ENCODE measurements at regions not wholly inside any gene's neighbourhood (a gene's known extent, or its start where the extent isn't known, plus 50 kb on each side); places are given as distances from the start of the nearest gene placed in this dataset.

- no peak for TF ChIP-seq CTCF (IDR thresholded peaks at IDR 0.05)
- no peak for DNase-seq (ENCODE audit: low spot score)
- H3K4me3 ChIP-seq: no peak overlapping the region
- no peak overlapping the region for H3K27ac ChIP-seq
Observed at GRCh38 chr12:115212356-115212755, 528.4 kb upstream of the TBX3 start.

- TF ChIP-seq CTCF (IDR thresholded peaks at IDR 0.05): no peak
- no peak overlapping the region for H3K4me3 ChIP-seq
- H3K27ac ChIP-seq: no peak overlapping the region
- DNase-seq (ENCODE audit: low spot score): no peak
Observed at GRCh38 chr12:115210533-115211252, 526.7 kb upstream of the TBX3 start.

GRCh38 chr12:115209230-115209629 is 525.3 kb upstream of the TBX3 start:
- H3K27ac ChIP-seq: no peak overlapping the region
- H3K4me3 ChIP-seq: no peak overlapping the region
- no peak for DNase-seq (ENCODE audit: low spot score)
- no peak for TF ChIP-seq CTCF (IDR thresholded peaks at IDR 0.05)

- no peak for DNase-seq (ENCODE audit: low spot score)
- Histone ChIP-seq H3K27ac (no peak overlapping the region), H3K4me3 (no peak overlapping the region)
- no peak for TF ChIP-seq CTCF (IDR thresholded peaks at IDR 0.05)
Observed at GRCh38 chr12:115208098-115208497, 524.1 kb upstream of the TBX3 start.

GRCh38 chr12:115207216-115207915 is 523.4 kb upstream of the TBX3 start:
- Histone ChIP-seq H3K4me3 (no peak overlapping the region), H3K27ac (no peak overlapping the region)
- TF ChIP-seq CTCF (IDR thresholded peaks at IDR 0.05): no peak
- no peak for DNase-seq (ENCODE audit: low spot score)

- DNase-seq (ENCODE audit: low spot score): no peak
- no peak for TF ChIP-seq CTCF (IDR thresholded peaks at IDR 0.05)
- no peak overlapping the region for H3K4me3 ChIP-seq
- no peak overlapping the region for H3K27ac ChIP-seq
Observed at GRCh38 chr12:115206801-115207200, 522.8 kb upstream of the TBX3 start.

Measured in coronary artery (tissue), 2 donors.